NB4 (cell line): ENCODE measurements at regions not wholly inside any gene's neighbourhood (a gene's known extent, or its start where the extent isn't known, plus 50 kb on each side); places are given as distances from the start of the nearest gene placed in this dataset.
A peak's percentile ranks its signal among the peaks of the same experiment; 100 is the strongest.

Experiments used
- DNase-seq: peaks from one replicate; pipeline ENCODE4 v3.0.0; 2010; ENCODE audit warnings: low read depth
- H3K4me3 ChIP-seq: one replicate; pipeline ENCODE4 v1.5.1; 2011; ENCODE audit warnings: mild to moderate bottlenecking, low read depth, low read length, moderate library complexity
- MYC ChIP-seq: IDR thresholded peaks from 2 replicates; pipeline ENCODE4 v1.6.1; 2011; ENCODE audit warnings: low read depth, low read length
- POLR2A ChIP-seq: IDR thresholded peaks from 2 replicates; pipeline ENCODE4 v1.6.1; 2011; ENCODE audit warnings: mild to moderate bottlenecking; ENCODE audit not compliant: insufficient read length; ENCODE audit errors: extremely low read depth
- TF ChIP-seq, protein P1 (sequence below): IDR thresholded peaks from 2 replicates; pipeline ENCODE4 v1.6.1; 2011; ENCODE audit warnings: low read depth, low read length
- TF ChIP-seq, protein P2 (sequence below): IDR thresholded peaks from one replicate; pipeline ENCODE4 v1.5.1; 2012; ENCODE audit warnings: low read depth, low read length

DNA sequence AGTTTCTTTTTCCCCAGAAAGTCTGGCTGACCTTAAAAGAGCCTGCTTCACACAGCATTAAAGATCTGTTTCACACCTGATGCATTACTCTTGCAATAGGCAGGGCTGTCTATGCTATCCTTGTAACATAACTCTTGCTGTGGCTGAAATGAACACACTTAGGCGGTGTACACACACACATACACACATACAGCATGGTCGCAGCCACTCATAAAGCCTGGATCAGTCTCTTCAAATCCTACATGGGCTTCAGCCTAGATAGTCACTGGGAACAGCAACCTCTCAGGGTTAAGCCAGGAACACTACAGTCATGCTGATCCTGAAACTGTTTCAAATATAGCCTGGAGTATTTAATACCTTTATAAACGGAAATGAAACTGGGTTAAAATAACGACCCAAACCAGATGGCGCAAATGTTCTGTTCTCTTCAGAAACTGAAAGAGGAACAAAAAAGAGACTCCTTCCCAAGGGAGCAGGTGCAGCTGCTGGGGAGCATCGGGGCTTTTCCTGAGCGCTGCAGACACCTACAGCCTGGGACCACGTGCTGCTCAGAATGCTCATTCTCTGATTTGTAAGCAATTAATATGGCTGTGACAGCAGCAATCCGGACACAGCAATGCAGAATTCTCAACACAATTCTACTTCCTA is 61.0 kb upstream of the SFMBT2 start:
- TF ChIP-seq, protein P1, sequence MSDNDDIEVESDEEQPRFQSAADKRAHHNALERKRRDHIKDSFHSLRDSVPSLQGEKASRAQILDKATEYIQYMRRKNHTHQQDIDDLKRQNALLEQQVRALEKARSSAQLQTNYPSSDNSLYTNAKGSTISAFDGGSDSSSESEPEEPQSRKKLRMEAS = peak; percentile 79
- no peak for TF ChIP-seq POLR2A
- peak overlapping the region; percentile 58 for H3K4me3 ChIP-seq
- peak; percentile 71 for DNase-seq

DNA sequence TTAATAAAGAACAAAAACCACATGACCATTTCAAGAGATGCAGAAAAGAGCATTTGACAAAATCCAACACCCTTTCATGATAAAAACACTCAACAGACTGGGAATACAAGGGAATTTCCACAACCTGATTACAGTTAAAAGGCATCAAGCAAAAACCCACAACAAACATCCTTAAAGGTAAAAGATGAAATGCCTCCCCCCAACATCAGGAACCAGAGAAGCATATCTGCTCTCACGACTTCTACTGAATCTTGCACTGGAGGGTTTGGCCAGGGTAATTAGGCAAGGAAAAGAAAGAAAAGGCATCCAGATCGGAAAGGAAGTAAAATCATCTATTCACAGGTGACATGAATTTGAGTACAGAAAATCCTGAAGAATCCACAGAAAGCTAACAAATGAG is 59.5 kb upstream of the SFMBT2 start:
- H3K4me3 ChIP-seq = no peak overlapping the region
- TF ChIP-seq, protein P1 = no peak
- DNase-seq = no peak

DNA sequence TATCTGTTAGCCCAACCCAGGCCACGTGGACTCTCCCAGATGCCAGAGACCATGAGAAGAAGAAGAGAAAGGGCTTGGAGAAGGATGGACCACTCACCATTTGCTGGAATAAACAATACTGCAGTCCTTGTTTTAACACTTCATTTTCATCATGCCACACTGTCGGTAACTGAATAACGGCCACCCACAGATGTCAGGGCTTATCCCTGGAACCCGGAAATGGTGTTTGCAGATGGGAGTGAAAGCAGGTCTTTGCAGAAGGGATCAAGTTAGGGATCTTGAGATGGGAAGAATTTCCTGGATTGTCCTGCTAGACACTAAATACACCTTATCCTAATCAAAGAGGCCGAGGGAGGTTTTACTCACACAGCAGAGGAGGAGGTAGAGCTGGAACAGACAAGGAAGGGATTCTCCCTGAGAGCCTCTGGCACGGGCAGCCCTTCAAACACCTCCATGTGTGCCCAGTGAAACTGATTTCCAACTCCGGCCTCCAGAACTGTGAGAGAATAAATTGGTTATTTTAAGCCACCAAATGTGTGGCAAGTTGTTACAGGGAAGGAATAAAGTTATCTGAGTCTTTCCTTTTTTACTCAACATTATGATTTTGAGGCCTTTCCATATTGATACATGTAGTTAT is 56.3 kb upstream of the SFMBT2 start:
- no peak for DNase-seq
- H3K4me3 ChIP-seq = no peak overlapping the region
- TF ChIP-seq POLR2A = no peak
- TF ChIP-seq, protein P1 = no peak

DNA sequence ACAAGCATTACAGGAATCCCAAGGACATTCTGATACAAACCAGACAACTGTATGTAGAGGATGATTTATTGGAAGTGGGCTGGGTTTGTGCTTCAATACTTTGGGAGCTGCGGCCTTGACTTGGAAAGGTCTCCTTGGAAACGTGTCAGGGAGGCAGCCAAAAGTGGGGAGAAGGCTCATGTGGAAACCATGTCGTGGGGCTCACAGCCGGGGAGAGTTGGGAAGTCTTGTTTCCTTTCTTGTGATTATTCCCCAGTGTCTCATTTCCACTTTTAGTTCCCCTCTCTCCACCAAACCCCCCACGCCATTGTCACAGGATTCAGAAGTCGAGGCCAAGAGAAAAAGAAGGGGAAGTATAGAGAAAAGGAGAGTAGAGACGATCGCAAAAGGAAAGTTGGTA is 53.9 kb upstream of the SFMBT2 start:
- DNase-seq = no peak
- TF ChIP-seq, protein P2, sequence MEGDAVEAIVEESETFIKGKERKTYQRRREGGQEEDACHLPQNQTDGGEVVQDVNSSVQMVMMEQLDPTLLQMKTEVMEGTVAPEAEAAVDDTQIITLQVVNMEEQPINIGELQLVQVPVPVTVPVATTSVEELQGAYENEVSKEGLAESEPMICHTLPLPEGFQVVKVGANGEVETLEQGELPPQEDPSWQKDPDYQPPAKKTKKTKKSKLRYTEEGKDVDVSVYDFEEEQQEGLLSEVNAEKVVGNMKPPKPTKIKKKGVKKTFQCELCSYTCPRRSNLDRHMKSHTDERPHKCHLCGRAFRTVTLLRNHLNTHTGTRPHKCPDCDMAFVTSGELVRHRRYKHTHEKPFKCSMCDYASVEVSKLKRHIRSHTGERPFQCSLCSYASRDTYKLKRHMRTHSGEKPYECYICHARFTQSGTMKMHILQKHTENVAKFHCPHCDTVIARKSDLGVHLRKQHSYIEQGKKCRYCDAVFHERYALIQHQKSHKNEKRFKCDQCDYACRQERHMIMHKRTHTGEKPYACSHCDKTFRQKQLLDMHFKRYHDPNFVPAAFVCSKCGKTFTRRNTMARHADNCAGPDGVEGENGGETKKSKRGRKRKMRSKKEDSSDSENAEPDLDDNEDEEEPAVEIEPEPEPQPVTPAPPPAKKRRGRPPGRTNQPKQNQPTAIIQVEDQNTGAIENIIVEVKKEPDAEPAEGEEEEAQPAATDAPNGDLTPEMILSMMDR = no peak
- TF ChIP-seq, protein P1 = no peak
- no peak for TF ChIP-seq POLR2A
- TF ChIP-seq MYC = no peak
- no peak overlapping the region for H3K4me3 ChIP-seq
